SH-SY5Y (cell line): ENCODE measurements at regions not wholly inside any gene's neighbourhood (a gene's known extent, or its start where the extent isn't known, plus 50 kb on each side); places are given as distances from the start of the nearest gene placed in this dataset.

Source experiments
- GATA2 ChIP-seq: IDR thresholded peaks from 2 replicates; pipeline ENCODE4 v1.6.1; 2011; ENCODE audit warnings: mild to moderate bottlenecking, low read depth, low read length
- GATA3 ChIP-seq: IDR thresholded peaks from 2 replicates; pipeline ENCODE4 v1.6.1; 2011; ENCODE audit warnings: low read depth, mild to moderate bottlenecking, low read length, moderate library complexity

DNA sequence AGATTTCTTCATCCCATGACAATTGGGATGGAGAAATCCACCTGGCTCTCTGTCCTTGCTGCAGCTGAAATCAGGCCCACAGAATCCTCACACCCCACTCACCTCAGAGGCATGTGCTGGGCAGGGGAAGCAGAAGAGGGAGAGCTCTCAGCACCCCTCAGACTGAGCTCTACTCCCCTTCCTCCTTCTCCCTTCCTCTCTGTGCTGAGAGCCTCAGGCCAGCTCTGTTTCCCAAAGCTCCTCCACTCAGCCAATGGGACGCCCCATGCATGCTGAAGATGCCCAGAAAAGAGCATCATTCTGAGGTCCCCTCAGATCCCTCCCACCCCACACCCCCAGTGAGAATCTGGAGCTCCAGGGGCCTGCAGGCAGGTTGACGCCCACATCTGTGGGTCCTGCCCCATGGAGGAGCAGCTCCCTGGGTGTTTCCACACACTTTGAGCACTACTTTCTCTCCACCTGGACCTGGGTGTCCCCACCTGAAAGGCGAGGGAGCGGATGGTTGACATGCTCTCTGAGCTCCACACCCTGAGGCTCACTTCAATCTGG, 637.7 kb upstream of the ID2 start:
- TF ChIP-seq GATA3 (no peak), GATA2 (no peak)

DNA sequence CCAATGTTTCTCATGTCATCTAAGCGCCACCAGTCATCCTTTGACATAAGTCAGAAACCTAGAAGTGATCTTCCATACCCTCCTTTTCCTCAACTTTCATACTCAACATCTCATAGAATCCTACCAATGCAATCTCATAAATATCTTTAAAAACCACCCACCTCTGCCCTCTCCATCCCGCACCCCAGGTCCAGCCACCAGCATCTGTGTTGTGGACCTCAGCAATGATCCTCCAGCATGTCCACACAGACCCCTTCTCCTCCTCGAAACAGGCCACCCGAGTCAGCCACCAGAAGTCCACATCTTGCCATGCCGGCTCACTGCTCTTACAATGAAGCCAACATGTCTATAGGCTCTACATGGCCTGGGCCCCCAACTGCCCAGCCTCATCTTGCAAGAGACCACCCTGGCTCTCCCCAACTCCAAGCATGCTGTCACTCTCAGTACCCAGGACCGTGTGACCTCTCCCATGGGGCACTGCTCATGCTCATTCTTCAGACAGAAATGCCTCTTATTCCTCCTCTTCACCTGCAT, 636.7 kb upstream of the ID2 start:
- TF ChIP-seq GATA2 = no peak
- no peak for TF ChIP-seq GATA3

DNA sequence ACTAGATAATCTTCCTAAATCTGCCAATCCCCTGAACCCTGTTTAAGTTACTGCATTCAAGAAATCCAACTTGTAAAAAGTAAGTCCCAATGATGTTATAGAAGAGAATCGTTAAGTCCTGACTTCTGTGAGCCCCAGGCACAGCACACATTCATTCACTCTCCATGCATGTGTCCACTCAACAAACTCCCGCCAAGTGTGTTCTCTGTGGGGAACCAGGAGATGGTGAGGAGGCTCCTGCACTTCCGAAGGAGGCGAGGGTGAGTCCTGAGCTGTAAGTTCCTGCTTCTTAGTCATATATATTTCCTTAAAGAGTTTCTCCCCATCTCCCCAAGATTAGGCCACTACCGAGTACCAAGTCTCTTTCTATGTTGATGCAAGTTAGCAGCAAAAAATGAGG, 635.0 kb upstream of the ID2 start:
- no peak for TF ChIP-seq GATA2

DNA sequence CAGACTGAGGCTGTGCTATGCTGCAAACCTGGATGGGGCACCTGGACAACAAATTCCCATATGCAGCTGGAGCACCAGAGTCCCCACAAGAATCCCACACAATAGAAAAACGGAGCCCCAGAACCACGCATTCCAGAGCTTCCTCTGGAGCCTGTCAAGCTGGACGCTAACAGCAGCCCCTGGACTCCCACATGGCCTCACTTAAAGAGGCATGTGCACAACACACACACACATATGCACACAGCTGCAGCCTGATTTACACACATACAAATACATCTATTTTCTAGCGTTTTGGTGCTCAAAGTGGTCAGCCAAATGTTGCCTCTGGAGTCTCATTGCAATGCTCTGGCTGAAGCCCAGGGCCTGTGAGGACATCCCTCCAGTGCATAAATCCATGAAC, 632.7 kb upstream of the ID2 start:
- TF ChIP-seq GATA2 (no peak), GATA3 (no peak)

DNA sequence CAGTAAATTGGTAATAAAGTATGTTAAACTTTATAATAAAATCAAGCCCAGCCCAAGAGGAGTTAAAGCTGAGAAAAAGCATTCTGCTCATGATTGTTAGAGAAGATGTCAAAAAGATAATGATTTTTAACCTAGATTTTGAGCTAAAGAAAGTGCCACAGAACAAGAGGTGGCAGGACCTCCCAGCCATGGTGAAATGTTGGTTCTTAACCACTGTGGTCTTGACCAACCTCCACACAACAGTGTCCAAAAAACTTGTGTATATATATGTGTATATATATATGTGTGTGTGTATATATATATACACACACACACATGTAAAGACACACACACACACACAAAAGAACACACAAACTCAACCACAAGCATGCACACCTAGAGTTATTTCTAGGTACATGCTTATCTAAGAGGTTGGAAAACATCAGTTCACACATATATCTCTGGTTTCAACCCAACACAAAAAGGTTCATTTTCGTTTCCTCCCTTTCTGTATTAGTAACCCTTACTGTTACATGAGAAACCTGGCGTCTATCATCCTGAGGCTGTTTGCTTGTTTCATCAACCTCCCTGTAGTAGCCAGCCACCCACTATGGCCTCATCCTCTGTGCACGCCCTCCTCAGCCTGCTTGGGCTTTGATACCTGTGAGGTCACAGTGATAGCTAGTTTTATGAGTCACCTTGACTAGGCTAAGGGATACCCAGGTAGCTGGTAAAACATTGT, 631.8 kb upstream of the ID2 start:
- TF ChIP-seq GATA2 (no peak), GATA3 (no peak)

DNA sequence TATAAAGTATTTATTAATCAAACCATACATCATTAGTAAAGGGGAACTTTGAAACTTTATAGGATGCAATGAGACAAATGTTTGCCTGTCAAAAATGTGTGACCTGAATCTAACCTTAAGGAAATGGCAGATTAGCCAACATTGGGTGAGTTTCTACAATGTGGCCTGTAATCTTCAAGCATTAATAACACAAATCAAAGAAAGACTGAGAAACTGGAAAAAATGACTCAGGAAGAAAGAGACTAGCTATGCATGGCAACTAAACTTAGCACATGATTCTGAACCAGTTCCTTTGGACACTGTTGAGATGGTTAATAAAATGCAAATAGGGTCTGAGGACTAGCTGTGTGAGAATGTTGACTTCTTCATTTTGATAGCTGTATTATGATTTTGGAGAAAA, 628.6 kb upstream of the ID2 start:
- TF ChIP-seq GATA2 (no peak), GATA3 (no peak)

DNA sequence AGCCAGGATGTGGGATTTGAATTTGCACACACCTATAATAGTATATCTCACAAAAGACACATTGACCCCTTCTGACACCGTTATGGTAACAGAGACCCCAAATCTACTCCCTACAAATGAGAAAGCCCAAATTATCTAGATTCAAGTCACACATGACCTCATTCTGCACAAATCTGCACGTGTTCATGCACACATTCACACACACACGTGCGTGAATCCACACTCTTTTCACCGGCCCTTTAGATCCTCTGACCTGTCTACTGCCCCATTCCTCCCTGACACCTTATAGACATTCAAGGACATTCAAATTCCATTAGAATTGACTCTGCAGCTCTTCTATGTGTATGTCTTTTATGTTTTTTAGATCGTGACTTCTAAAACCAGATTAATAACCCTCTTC, 627.8 kb upstream of the ID2 start:
- TF ChIP-seq GATA3 = no peak
- no peak for TF ChIP-seq GATA2

DNA sequence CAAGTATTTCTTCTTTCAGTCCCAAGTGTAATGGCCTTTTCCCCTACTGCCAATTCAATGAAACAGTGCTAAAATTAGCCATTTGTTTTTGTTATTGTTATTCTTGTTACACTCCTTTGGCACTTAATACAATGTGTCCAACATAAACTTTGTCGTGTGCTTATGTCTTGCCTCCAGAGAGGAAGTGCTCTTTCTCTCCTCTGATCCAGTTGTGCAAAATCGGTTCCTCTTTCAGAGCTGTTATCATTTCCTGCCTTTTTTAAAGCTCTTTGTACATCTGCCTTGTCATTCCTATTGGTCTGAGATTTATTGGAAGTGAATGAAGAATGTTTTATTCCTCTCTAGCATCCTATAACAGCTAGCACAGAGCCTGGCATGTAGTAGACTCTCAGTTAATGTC, 623.2 kb upstream of the ID2 start:
- TF ChIP-seq GATA3 (no peak), GATA2 (no peak)

DNA sequence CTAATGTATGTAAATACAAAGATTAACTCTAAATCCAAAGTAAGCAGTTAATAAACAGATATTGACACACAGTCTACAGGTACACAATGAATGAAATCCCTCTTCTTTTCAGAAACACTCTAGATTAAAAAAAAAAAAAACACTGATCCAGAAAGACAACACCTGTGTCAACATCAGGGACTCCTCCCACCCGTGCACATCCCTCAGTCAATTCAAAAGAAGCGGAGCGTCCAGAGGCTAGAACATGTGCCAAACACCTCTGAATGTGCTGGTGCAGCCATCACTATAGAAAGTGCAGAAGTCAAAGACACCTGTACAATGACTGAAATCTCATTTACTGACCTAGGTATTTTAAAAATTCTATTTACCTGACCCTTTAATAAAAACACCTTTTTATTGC, 622.6 kb upstream of the ID2 start:
- TF ChIP-seq GATA2 (no peak), GATA3 (no peak)

DNA sequence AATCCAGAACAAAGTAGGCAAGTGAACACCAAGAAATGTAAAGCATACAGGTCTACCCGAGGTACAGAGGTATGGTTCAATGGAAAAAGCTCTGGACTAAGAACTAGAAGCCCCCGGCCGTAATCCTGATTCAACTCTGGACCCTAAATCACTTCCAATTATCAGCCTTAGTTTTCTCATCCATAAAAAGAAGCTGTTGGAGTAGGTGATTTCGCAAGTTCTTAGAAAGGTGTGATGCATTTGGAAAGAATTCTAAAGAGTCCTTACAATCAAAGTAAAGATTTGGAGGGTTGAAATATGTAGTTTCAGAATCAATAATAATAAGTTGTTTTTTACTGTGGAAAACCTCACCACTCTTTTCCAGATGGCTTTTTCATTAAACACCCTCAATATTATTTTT, 622.1 kb upstream of the ID2 start:
- TF ChIP-seq GATA2 (no peak), GATA3 (no peak)

DNA sequence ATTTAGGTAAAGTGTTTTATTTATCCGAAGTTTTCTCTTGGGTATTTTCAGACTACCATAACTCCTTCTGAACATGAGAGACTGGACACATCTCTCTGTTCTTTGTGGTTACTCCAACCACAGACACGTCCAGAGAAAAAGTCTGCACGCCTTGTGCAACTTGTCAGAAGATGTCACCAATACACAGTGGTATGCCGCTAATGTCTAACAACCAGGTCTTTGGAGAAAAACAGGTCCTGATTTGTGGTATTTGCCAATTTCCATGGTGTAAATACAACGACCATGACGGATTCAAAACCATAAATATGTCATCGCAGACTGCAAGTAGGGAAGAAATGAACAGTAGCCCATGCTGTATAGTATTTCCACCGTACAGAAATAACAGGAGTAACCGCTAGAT, 620.6 kb upstream of the ID2 start:
- TF ChIP-seq GATA2 (no peak), GATA3 (no peak)

DNA sequence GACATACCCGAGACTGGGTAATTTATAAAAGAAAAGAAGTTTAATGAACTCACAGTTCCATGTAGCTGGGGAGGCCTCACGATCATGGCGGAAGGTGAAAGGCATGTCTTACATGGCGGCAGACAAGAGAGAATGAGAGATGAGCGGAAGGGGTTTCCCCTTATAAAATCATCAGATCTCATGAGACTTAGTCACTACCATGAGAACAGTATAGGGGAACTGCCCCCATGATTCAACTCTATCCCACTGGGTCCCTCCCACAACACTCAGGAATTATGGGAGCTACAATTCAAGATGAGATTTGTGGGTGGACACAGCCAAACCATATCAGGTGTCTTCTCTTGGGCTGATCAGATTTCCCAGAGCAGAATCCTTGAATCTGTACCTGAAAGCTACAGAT, 617.3 kb upstream of the ID2 start:
- no peak for TF ChIP-seq GATA3
- TF ChIP-seq GATA2 = no peak

DNA sequence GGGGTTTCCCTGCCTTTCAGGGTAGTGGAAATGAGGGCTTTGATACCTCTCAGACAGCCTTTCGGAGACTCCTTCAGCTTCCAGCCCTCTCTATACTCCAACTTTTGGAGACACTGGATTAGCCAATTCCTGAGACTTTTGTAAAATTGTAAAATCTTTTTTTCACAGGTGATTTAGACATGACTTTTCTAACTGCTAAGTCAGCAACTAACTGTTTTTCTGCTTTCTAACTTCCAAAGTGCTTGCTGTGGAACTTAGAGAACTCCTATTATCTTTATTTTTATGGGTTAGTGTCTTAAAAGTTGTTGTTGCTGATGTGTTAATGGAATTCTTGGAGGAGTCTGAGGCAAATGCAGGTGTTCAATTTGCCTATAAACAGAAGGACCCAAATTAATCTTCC, 616.7 kb upstream of the ID2 start:
- TF ChIP-seq GATA2 (no peak), GATA3 (no peak)

DNA sequence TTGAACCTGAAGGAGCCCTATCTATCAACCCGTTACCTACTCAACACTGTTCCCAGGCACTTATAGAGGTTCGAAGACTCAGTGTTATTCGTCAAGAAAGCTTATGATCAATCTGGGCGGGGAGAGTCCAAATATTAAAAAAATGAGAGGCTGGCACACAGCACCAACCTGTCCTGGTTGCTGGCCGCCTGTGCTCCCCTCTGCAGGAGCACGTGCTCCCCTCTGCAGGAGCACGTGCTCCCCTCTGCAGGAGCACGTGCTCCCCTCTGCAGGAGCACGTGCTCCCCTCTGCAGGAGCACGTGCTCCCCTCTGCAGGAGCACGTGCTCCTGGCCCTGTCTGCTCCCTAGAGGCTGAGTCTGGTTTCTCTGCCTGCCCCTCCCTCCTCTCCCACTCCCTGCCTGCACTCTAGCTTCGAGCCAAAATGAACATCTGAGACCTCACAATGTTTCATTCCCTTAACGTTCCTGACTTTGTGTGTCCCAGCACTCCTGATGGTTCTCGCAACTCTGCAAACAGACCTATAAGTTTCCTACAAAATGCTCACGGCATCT, 614.0 kb upstream of the ID2 start:
- TF ChIP-seq GATA2 (no peak), GATA3 (no peak)

DNA sequence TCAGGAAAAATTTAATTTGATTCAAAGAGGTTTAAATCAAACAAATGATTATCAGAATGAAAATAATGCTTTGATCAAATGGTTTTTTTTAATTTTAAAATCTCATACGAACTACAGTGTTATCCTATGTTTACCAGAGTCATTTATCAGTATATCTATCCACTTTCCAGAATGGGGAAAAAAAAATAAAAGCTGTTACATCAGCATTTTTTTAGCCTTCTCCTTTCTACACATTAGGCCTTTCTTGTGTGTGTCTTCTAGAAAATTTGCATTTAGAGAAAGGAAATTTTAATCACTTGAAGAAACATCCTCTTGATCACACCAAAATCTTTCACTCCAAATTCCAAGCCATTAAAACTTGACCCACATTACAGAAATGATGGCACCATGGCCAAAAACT, 608.9 kb upstream of the ID2 start:
- TF ChIP-seq GATA3 = no peak
- TF ChIP-seq GATA2 = no peak
